ENCODE measurements at regions not wholly inside any gene's neighbourhood (a gene's known extent, or its start where the extent isn't known, plus 50 kb on each side); places are given as distances from the start of the nearest gene placed in this dataset.

- TF ChIP-seq CTCF (IDR thresholded peaks at IDR 0.05; ENCODE audit: extremely low read depth in 1 of 2, insufficient read depth in 1 of 2, low read depth in 1 of 2, low read length in 2 of 2) (no peak), MAX (IDR thresholded peaks at IDR 0.05; ENCODE audit: insufficient read depth, insufficient read length) (no peak), EZH2 (IDR thresholded peaks at IDR 0.05; ENCODE audit: borderline replicate concordance, low read depth, low read length, severe bottlenecking) (no peak), POLR2AphosphoS5 (IDR thresholded peaks at IDR 0.05; ENCODE audit: insufficient read depth, low read depth, low read length) (no peak), GATA2 (IDR thresholded peaks at IDR 0.05; ENCODE audit: insufficient read depth, insufficient read length, low read depth, low read length) (no peak), POLR2A (IDR thresholded peaks at IDR 0.05; ENCODE audit: low read depth, low read length) (no peak), MYC (IDR thresholded peaks at IDR 0.05; ENCODE audit: low read depth, low read length) (no peak), JUN (IDR thresholded peaks at IDR 0.05; ENCODE audit: borderline replicate concordance, insufficient read depth, insufficient read length, low read depth) (no peak)
Measured at GRCh38 chr18:42268798-42269197, 313.8 kb downstream of the PIK3C3 start.

All from endothelial cell of umbilical vein (primary cell).